Dermis blood vessel endothelial cell (primary cell): ENCODE measurements at regions not wholly inside any gene's neighbourhood (a gene's known extent, or its start where the extent isn't known, plus 50 kb on each side); places are given as distances from the start of the nearest gene placed in this dataset.

Experiments
- DNase-seq: peaks from one replicate; pipeline ENCODE4 v3.0.0; 2010

- DNase-seq, result no peak
Measured at GRCh38 chr18:37640504-37640903, 74.9 kb upstream of the CELF4 start.

DNA sequence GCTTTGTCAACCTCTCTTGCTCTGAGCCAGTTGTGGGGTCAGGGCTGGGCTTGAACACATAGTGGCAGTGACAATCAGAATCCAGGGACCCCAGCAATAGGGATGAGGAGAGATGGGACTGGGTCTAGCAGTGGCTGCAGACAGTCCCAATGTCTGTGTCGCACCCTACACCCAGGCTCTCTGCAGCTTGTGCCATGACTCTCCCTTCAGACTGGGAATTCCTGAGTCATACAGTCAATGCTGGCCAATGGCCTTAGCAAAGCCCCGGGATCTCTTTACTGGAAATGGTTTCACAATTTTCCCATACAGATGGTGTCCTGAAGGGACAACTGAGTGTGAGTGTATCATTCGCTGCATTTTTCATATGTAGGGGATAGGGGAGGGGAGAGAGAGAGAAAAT lies 74.2 kb upstream of the CELF4 start:
- no peak for DNase-seq

- DNase-seq, result no peak
Measured at GRCh38 chr18:37637478-37637850, 71.9 kb upstream of the CELF4 start.

- no peak for DNase-seq
Measured at GRCh38 chr18:37636831-37637477, 71.4 kb upstream of the CELF4 start.

- no peak for DNase-seq
Measured at GRCh38 chr18:37634516-37634915, 68.9 kb upstream of the CELF4 start.

GRCh38 chr18:37631422-37631821 lies 65.8 kb upstream of the CELF4 start:
- no peak for DNase-seq

- no peak for DNase-seq
Measured at GRCh38 chr18:37630334-37630733, 64.7 kb upstream of the CELF4 start.

- DNase-seq, result no peak
Measured at GRCh38 chr18:37628470-37629220, 63.0 kb upstream of the CELF4 start.

- no peak for DNase-seq
Measured at GRCh38 chr18:37624318-37624717, 58.7 kb upstream of the CELF4 start.

GRCh38 chr18:37619964-37620363 lies 54.4 kb upstream of the CELF4 start:
- DNase-seq, result no peak

DNA sequence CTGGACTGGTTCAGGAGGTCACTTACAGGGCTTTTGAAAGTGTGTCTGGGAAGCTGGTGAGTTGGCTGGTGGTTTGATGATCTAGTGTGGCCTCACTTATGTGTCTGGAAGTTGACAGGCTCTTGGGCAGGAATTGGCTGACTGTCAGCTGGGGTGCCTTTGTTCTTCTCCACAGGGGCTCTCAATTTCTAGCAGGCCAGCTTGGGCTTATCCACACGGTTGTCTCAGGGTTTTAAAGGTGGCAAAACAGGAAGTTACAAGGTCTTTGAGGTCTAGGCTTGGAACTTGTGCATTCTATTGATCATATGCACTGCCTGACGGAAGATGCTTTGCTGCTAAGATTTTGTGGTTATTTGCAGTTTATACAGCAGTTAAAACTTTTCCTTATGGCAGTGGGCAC lies 52.0 kb upstream of the CELF4 start:
- DNase-seq, result no peak
